SH-SY5Y (cell line): ENCODE measurements at regions not wholly inside any gene's neighbourhood (a gene's known extent, or its start where the extent isn't known, plus 50 kb on each side); places are given as distances from the start of the nearest gene placed in this dataset.

Experiments
- GATA2 ChIP-seq: IDR thresholded peaks from 2 replicates; pipeline ENCODE4 v1.6.1; 2011; ENCODE audit warnings: mild to moderate bottlenecking, low read depth, low read length
- GATA3 ChIP-seq: IDR thresholded peaks from 2 replicates; pipeline ENCODE4 v1.6.1; 2011; ENCODE audit warnings: low read depth, mild to moderate bottlenecking, low read length, moderate library complexity

GRCh38 chr9:96071815-96072124 is 196.3 kb downstream of the ERCC6L2 start:
- TF ChIP-seq GATA2, result no peak
- no peak for TF ChIP-seq GATA3
